CD14-positive monocyte (primary cell): ENCODE measurements at regions not wholly inside any gene's neighbourhood (a gene's known extent, or its start where the extent isn't known, plus 50 kb on each side); places are given as distances from the start of the nearest gene placed in this dataset.

ENCODE experiments used
- DNase-seq, 3 donors: peaks; one replicate each; pipeline ENCODE4 v3.0.0-alpha.2; 2011 to 2022
- H2AFZ ChIP-seq: 2 replicates; pipeline ENCODE4 v1.6.0; 2012; ENCODE audit warnings: mild to moderate bottlenecking, low read depth, low read length, inconsistent platforms; ENCODE audit not compliant: insufficient read depth, poor library complexity, severe bottlenecking
- H3K27ac ChIP-seq, 2 donors: 1 replicate in 1 of 2; 2 replicates in 1 of 2; pipeline ENCODE4 v1.5.1; 2012 to 2013; ENCODE audit warnings: low read length in 2 of 2, control low read depth in 1 of 2, inconsistent platforms in 1 of 2, low read depth in 1 of 2, mild to moderate bottlenecking in 1 of 2
- H3K27me3 ChIP-seq, 2 donors: one replicate each; pipeline versions ENCODE4 v1.6.0 to v1.6.1; 2011 to 2013; ENCODE audit warnings: low read length in 2 of 2; ENCODE audit not compliant: control insufficient read depth in 2 of 2, insufficient read depth in 2 of 2
- H3K36me3 ChIP-seq, 2 donors: replicated peaks in 1 of 2; 1 replicate in 1 of 2; 2 replicates in 1 of 2; pipeline versions ENCODE4 v1.5.1 to v1.6.1; 2012 to 2013; ENCODE audit warnings: low read length in 2 of 2, control low read depth in 1 of 2, inconsistent platforms in 1 of 2, mild to moderate bottlenecking in 1 of 2; ENCODE audit not compliant: insufficient read depth in 2 of 2, control insufficient read depth in 1 of 2
- H3K4me1 ChIP-seq, 2 donors: 1 replicate in 1 of 2; 2 replicates in 1 of 2; pipeline versions ENCODE4 v1.5.1 to v1.6.1; 2012 to 2013; ENCODE audit warnings: low read length in 2 of 2, control low read depth in 1 of 2, inconsistent platforms in 1 of 2, mild to moderate bottlenecking in 1 of 2, moderate library complexity in 1 of 2; ENCODE audit not compliant: insufficient read depth in 2 of 2, control insufficient read depth in 1 of 2
- H3K4me2 ChIP-seq: replicated peaks from 2 replicates; pipeline ENCODE3; 2012; ENCODE audit warnings: low read length, moderate library complexity, mild to moderate bottlenecking; ENCODE audit not compliant: poor library complexity, severe bottlenecking; ENCODE audit errors: extremely low read depth
- H3K4me3 ChIP-seq, 3 experiments: fragments of 200-600 bp in 1 of 3; sonication (generic) in 1 of 3; replicated peaks in 1 of 3; 1 replicate in 2 of 3; 2 replicates in 1 of 3; pipeline ENCODE4 v1.5.1; 2011 to 2013; ENCODE audit warnings: low read length in 3 of 3, mild to moderate bottlenecking in 3 of 3, control low read depth in 2 of 3, low read depth in 2 of 3, inconsistent platforms in 1 of 3, moderate library complexity in 1 of 3
- H3K79me2 ChIP-seq: 2 replicates; pipeline ENCODE4 v1.6.0; 2012; ENCODE audit warnings: mild to moderate bottlenecking, control low read depth, inconsistent platforms, low read length, moderate library complexity; ENCODE audit not compliant: insufficient read depth
- H3K9ac ChIP-seq: 2 replicates; pipeline ENCODE4 v1.6.0; 2017; ENCODE audit warnings: low read length, mild to moderate bottlenecking; ENCODE audit not compliant: insufficient read depth, poor library complexity, severe bottlenecking
- H3K9me3 ChIP-seq, 2 donors: replicated peaks in 1 of 2; 1 replicate in 1 of 2; 2 replicates in 1 of 2; pipeline versions ENCODE4 v1.5.1 to v1.6.1; 2012 to 2013; ENCODE audit warnings: low read length in 2 of 2, control low read depth in 1 of 2; ENCODE audit not compliant: control insufficient read depth in 1 of 2, insufficient read depth in 1 of 2
- H4K20me1 ChIP-seq: 2 replicates; pipeline ENCODE4 v1.6.0; 2012; ENCODE audit warnings: mild to moderate bottlenecking, low read length, control low read depth, moderate library complexity; ENCODE audit not compliant: insufficient read depth
- H3K27ac Mint-ChIP-seq, 7 donors: one replicate each; pipeline ENCODE4 v1.8.0; 2020; ENCODE audit warnings: mild to moderate bottlenecking in 7 of 7, mixed read lengths in 7 of 7, moderate library complexity in 6 of 7, inconsistent platforms in 2 of 7
- H3K27me3 Mint-ChIP-seq, 3 donors: one replicate each; pipeline ENCODE4 v1.8.0; 2021 to 2022; ENCODE audit warnings: low read depth in 3 of 3, mild to moderate bottlenecking in 3 of 3, mixed read lengths in 3 of 3, moderate library complexity in 3 of 3, inconsistent platforms in 1 of 3
- H3K36me3 Mint-ChIP-seq, 2 donors: one replicate each; pipeline ENCODE4 v1.8.0; 2020; ENCODE audit warnings: mixed read lengths in 2 of 2, inconsistent platforms in 1 of 2, mild to moderate bottlenecking in 1 of 2
- H3K4me1 Mint-ChIP-seq: one replicate; pipeline ENCODE4 v1.8.0; 2020; ENCODE audit warnings: mild to moderate bottlenecking, mixed read lengths
- H3K4me3 Mint-ChIP-seq, 2 donors: one replicate each; pipeline ENCODE4 v1.8.0; 2020; ENCODE audit warnings: mild to moderate bottlenecking in 2 of 2, mixed read lengths in 2 of 2, moderate library complexity in 1 of 2
- H3K9me3 Mint-ChIP-seq, 7 donors: one replicate each; pipeline ENCODE4 v1.8.0; 2020 to 2022; ENCODE audit warnings: mixed read lengths in 7 of 7, mild to moderate bottlenecking in 6 of 7, moderate library complexity in 6 of 7, inconsistent platforms in 2 of 7
- CTCF ChIP-seq: fragments of 200-600 bp; IDR thresholded peaks from one replicate; pipeline ENCODE4 v1.8.0; 2022; ENCODE audit warnings: antibody characterized with exemption, mild to moderate bottlenecking
- WGBS: methylation state at CpG from one replicate; pipeline ENCODE4 v1.1.5; 2013; ENCODE audit warnings: missing lambda C conversion rate; ENCODE audit not compliant: insufficient coverage; 5-methylcytosine and 5-hydroxymethylcytosine counted together
- intact Hi-C, 2 donors: fragments of 100-400 bp; cut with micrococcal nuclease; formaldehyde crosslinking; loops; one replicate each; pipeline versions ENCODE4 v1.15.0 to v1.15.1; 2023

- no peaks in the 10 kb centered on the region for H3K4me1 Mint-ChIP-seq
- Histone ChIP-seq H4K20me1 (no peaks in the 10 kb centered on the region), H3K27ac (no peak overlapping the region), H3K9ac (no peak overlapping the region), H3K4me2 (no peak overlapping the region), H3K9me3 (peaks cover 0 to under 1% of the 10 kb centered on the region in 2 donors), H3K4me3 (no peak overlapping the region), H3K36me3 (no peaks in the 10 kb centered on the region), H2AFZ (no peak overlapping the region), H3K27me3 (no peaks in the 10 kb centered on the region), H3K4me1 (no peaks in the 10 kb centered on the region), H3K79me2 (no peaks in the 10 kb centered on the region)
- H3K27ac Mint-ChIP-seq = no peak overlapping the region
- no peak for TF ChIP-seq CTCF
- WGBS = no CpG with 5 or more reads among the region's 2 CpGs
- no peaks in the 10 kb centered on the region for H3K36me3 Mint-ChIP-seq
- intact Hi-C loops = no loop called here
- no peak for DNase-seq
- H3K4me3 Mint-ChIP-seq = no peak overlapping the region
- H3K9me3 Mint-ChIP-seq = peaks cover 0 to 6% (median 2%) of the 10 kb centered on the region in 7 donors
- H3K27me3 Mint-ChIP-seq = no peaks in the 10 kb centered on the region
Observed at GRCh38 chr3:65033576-65033975, 345.8 kb upstream of the ADAMTS9 start.

- no peaks in the 10 kb centered on the region for H3K79me2 ChIP-seq
- no peaks in the 10 kb centered on the region for H3K4me1 ChIP-seq
- no peak for TF ChIP-seq CTCF
- H3K27me3 ChIP-seq = no peaks in the 10 kb centered on the region
- peaks cover 1 to 10% (median 4%) of the 10 kb centered on the region in 7 donors for H3K9me3 Mint-ChIP-seq
- no peak overlapping the region for H2AFZ ChIP-seq
- no peak overlapping the region for H3K9ac ChIP-seq
- WGBS = 74% methylated on average over 3 of the region's 3 CpGs
- no peaks in the 10 kb centered on the region for H3K4me1 Mint-ChIP-seq
- peaks cover 0 to 6% of the 10 kb centered on the region in 2 donors for H3K9me3 ChIP-seq
- H3K36me3 ChIP-seq = no peaks in the 10 kb centered on the region
- H3K4me3 ChIP-seq = no peak overlapping the region
- H3K4me3 Mint-ChIP-seq = no peak overlapping the region
- no peaks in the 10 kb centered on the region for H3K27me3 Mint-ChIP-seq
- DNase-seq = no peak
- no peaks in the 10 kb centered on the region for H4K20me1 ChIP-seq
- no peak overlapping the region for H3K4me2 ChIP-seq
- no peak overlapping the region for H3K27ac ChIP-seq
- H3K27ac Mint-ChIP-seq = no peak overlapping the region
- no peaks in the 10 kb centered on the region for H3K36me3 Mint-ChIP-seq
- intact Hi-C loops = no loop called here
Observed at GRCh38 chr3:65030847-65031463, 343.2 kb upstream of the ADAMTS9 start.
